ENCODE measurements at regions not wholly inside any gene's neighbourhood (a gene's known extent, or its start where the extent isn't known, plus 50 kb on each side); places are given as distances from the start of the nearest gene placed in this dataset.
A peak's percentile ranks its signal among the peaks of the same experiment; 100 is the strongest.
"Not testable (repeated sequence)": the region's sequence is repeated elsewhere in the genome, so short reads cannot be mapped to it uniquely, and the experiment has no call there.

GRCh38 chr5:57063773-57064172 is 110.1 kb upstream of the GPBP1 start:
- in situ Hi-C loops (cut with HindIII; ENCODE audit: low pct_ligation_motif_present, low pct_unique_long_range_greater_than_20kb, low sequenced_read_pairs), result no loop called here
- DNase-seq, result no peak

GRCh38 chr5:57066924-57067596 is 106.8 kb upstream of the GPBP1 start:
- no peak for DNase-seq
- in situ Hi-C loops (cut with HindIII; ENCODE audit: low pct_ligation_motif_present, low pct_unique_long_range_greater_than_20kb, low sequenced_read_pairs), result no loop called here

- in situ Hi-C loops (cut with HindIII; ENCODE audit: low pct_ligation_motif_present, low pct_unique_long_range_greater_than_20kb, low sequenced_read_pairs), result no loop called here
- no peak for DNase-seq
Measured at GRCh38 chr5:57067597-57067924, 106.3 kb upstream of the GPBP1 start.

- in situ Hi-C loops (cut with HindIII; ENCODE audit: low pct_ligation_motif_present, low pct_unique_long_range_greater_than_20kb, low sequenced_read_pairs), result no loop called here
- DNase-seq, result no peak
Measured at GRCh38 chr5:57069115-57069835, 104.6 kb upstream of the GPBP1 start.

GRCh38 chr5:57072218-57072892 is 101.5 kb upstream of the GPBP1 start:
- no peak for DNase-seq
- in situ Hi-C loops (cut with HindIII; ENCODE audit: low pct_ligation_motif_present, low pct_unique_long_range_greater_than_20kb, low sequenced_read_pairs), result no loop called here

GRCh38 chr5:57082441-57083067 is 91.3 kb upstream of the GPBP1 start:
- in situ Hi-C loops (cut with HindIII; ENCODE audit: low pct_ligation_motif_present, low pct_unique_long_range_greater_than_20kb, low sequenced_read_pairs), result no loop called here
- DNase-seq, result peak; percentile 39

GRCh38 chr5:57085306-57086081 is 88.4 kb upstream of the GPBP1 start:
- no peak for DNase-seq
- in situ Hi-C loops (cut with HindIII; ENCODE audit: low pct_ligation_motif_present, low pct_unique_long_range_greater_than_20kb, low sequenced_read_pairs), result no loop called here

- in situ Hi-C loops (cut with HindIII; ENCODE audit: low pct_ligation_motif_present, low pct_unique_long_range_greater_than_20kb, low sequenced_read_pairs), result not testable (repeated sequence)
Measured at GRCh38 chr5:57087947-57088346, 85.9 kb upstream of the GPBP1 start.

GRCh38 chr5:57094753-57095683 is 78.8 kb upstream of the GPBP1 start:
- in situ Hi-C loops (cut with HindIII; ENCODE audit: low pct_ligation_motif_present, low pct_unique_long_range_greater_than_20kb, low sequenced_read_pairs), result no loop called here
- DNase-seq, result peak; percentile 17

More at GRCh38 chr5:57087947-57088346, 85.9 kb upstream of the GPBP1 start:
- DNase-seq, result not testable (repeated sequence)

GRCh38 chr5:57097526-57097925 is 76.3 kb upstream of the GPBP1 start:
- no peak for DNase-seq
- in situ Hi-C loops (cut with HindIII; ENCODE audit: low pct_ligation_motif_present, low pct_unique_long_range_greater_than_20kb, low sequenced_read_pairs), result no loop called here

- DNase-seq, result no peak
- in situ Hi-C loops (cut with HindIII; ENCODE audit: low pct_ligation_motif_present, low pct_unique_long_range_greater_than_20kb, low sequenced_read_pairs), result no loop called here
Measured at GRCh38 chr5:57102189-57102904, 71.5 kb upstream of the GPBP1 start.

- in situ Hi-C loops (cut with HindIII; ENCODE audit: low pct_ligation_motif_present, low pct_unique_long_range_greater_than_20kb, low sequenced_read_pairs), result no loop called here
- peak; percentile 6 for DNase-seq
Measured at GRCh38 chr5:57102905-57103255, 71.0 kb upstream of the GPBP1 start.

GRCh38 chr5:57103317-57103907 is 70.4 kb upstream of the GPBP1 start:
- no peak for DNase-seq
- in situ Hi-C loops (cut with HindIII; ENCODE audit: low pct_ligation_motif_present, low pct_unique_long_range_greater_than_20kb, low sequenced_read_pairs), result no loop called here

- in situ Hi-C loops (cut with HindIII; ENCODE audit: low pct_ligation_motif_present, low pct_unique_long_range_greater_than_20kb, low sequenced_read_pairs), result no loop called here
- no peak for DNase-seq
Measured at GRCh38 chr5:57106661-57107060, 67.2 kb upstream of the GPBP1 start.

- in situ Hi-C loops (cut with HindIII; ENCODE audit: low pct_ligation_motif_present, low pct_unique_long_range_greater_than_20kb, low sequenced_read_pairs), result no loop called here
- no peak for DNase-seq
Measured at GRCh38 chr5:57111993-57112392, 61.9 kb upstream of the GPBP1 start.

- in situ Hi-C loops (cut with HindIII; ENCODE audit: low pct_ligation_motif_present, low pct_unique_long_range_greater_than_20kb, low sequenced_read_pairs), result no loop called here
- DNase-seq, result no peak
Measured at GRCh38 chr5:57113481-57113880, 60.4 kb upstream of the GPBP1 start.

GRCh38 chr5:57117596-57117995 is 56.3 kb upstream of the GPBP1 start:
- no peak for DNase-seq
- in situ Hi-C loops (cut with HindIII; ENCODE audit: low pct_ligation_motif_present, low pct_unique_long_range_greater_than_20kb, low sequenced_read_pairs), result no loop called here

All from ACHN (cell line).